SJSA1 (cell line): ENCODE measurements at regions not wholly inside any gene's neighbourhood (a gene's known extent, or its start where the extent isn't known, plus 50 kb on each side); places are given as distances from the start of the nearest gene placed in this dataset.
"Not testable (repeated sequence)": the region's sequence is repeated elsewhere in the genome, so short reads cannot be mapped to it uniquely, and the experiment has no call there.

ENCODE experiments used
- DNase-seq, 2 experiments: peaks; one replicate each; pipeline ENCODE4 v3.0.0-alpha.2; 2015 to 2020; ENCODE audit warnings: low spot score in 2 of 2, low read depth in 1 of 2
- H3K27ac ChIP-seq: fragments of 250-450 bp; sonication (Bioruptor Pico); 2 replicates; pipeline ENCODE4 v1.5.1; 2020; ENCODE audit warnings: mild to moderate bottlenecking, moderate library complexity
- H3K27me3 ChIP-seq: fragments of 250-450 bp; sonication (Bioruptor Pico); replicated peaks from 2 replicates; pipeline ENCODE4 v1.5.1; 2020; ENCODE audit warnings: mild to moderate bottlenecking, moderate library complexity
- H3K36me3 ChIP-seq: fragments of 250-450 bp; sonication (Bioruptor Pico); 2 replicates; pipeline ENCODE4 v1.5.1; 2020; ENCODE audit warnings: mild to moderate bottlenecking
- H3K4me1 ChIP-seq: fragments of 250-450 bp; sonication (Bioruptor Pico); replicated peaks from 2 replicates; pipeline ENCODE4 v1.6.1; 2021; ENCODE audit warnings: mild to moderate bottlenecking
- H3K4me3 ChIP-seq: fragments of 250-450 bp; sonication (Bioruptor Pico); 2 replicates; pipeline ENCODE4 v1.5.1; 2020; ENCODE audit warnings: mild to moderate bottlenecking
- H3K9me3 ChIP-seq: fragments of 250-450 bp; sonication (Bioruptor Pico); replicated peaks from 2 replicates; pipeline ENCODE4 v1.5.1; 2020; ENCODE audit warnings: mild to moderate bottlenecking

GRCh38 chr10:46169736-46170135 is 117.1 kb upstream of the ANTXRL start:
- Histone ChIP-seq H3K9me3 (no peaks in the 10 kb centered on the region), H3K4me1 (no peaks in the 10 kb centered on the region), H3K27ac (no peak overlapping the region), H3K36me3 (no peaks in the 10 kb centered on the region), H3K4me3 (no peak overlapping the region), H3K27me3 (peaks cover 7% of the 10 kb centered on the region; the same call in 1 of the 2 replicates)
- no peak for DNase-seq

GRCh38 chr10:46170789-46171188 is 116.0 kb upstream of the ANTXRL start:
- Histone ChIP-seq H3K4me3 (no peak overlapping the region), H3K4me1 (no peaks in the 10 kb centered on the region), H3K36me3 (no peaks in the 10 kb centered on the region), H3K27me3 (peaks cover 7% of the 10 kb centered on the region; the same call in 1 of the 2 replicates), H3K27ac (no peak overlapping the region), H3K9me3 (no peaks in the 10 kb centered on the region)
- no peak for DNase-seq

GRCh38 chr10:46171661-46172060 is 115.1 kb upstream of the ANTXRL start:
- no peaks in the 10 kb centered on the region for H3K9me3 ChIP-seq
- H3K4me3 ChIP-seq = no peak overlapping the region
- no peak for DNase-seq
- H3K36me3 ChIP-seq = no peaks in the 10 kb centered on the region
- H3K27ac ChIP-seq = no peak overlapping the region
- peaks cover 7% of the 10 kb centered on the region; the same call in 1 of the 2 replicates for H3K27me3 ChIP-seq
- no peaks in the 10 kb centered on the region for H3K4me1 ChIP-seq

- DNase-seq = no peak
- no peak overlapping the region for H3K27ac ChIP-seq
- no peak overlapping the region for H3K4me3 ChIP-seq
- peaks cover 7% of the 10 kb centered on the region; the same call in 1 of the 2 replicates for H3K27me3 ChIP-seq
- no peaks in the 10 kb centered on the region for H3K36me3 ChIP-seq
- no peaks in the 10 kb centered on the region for H3K4me1 ChIP-seq
- H3K9me3 ChIP-seq = no peaks in the 10 kb centered on the region
Measured at GRCh38 chr10:46175296-46175695, 111.5 kb upstream of the ANTXRL start.

- H3K4me3 ChIP-seq = no peak overlapping the region
- H3K36me3 ChIP-seq = no peaks in the 10 kb centered on the region
- no peaks in the 10 kb centered on the region for H3K4me1 ChIP-seq
- no peaks in the 10 kb centered on the region for H3K9me3 ChIP-seq
- DNase-seq = no peak
- peaks cover 7% of the 10 kb centered on the region; the same call in 1 of the 2 replicates for H3K27me3 ChIP-seq
- H3K27ac ChIP-seq = no peak overlapping the region
Measured at GRCh38 chr10:46175831-46176230, 111.0 kb upstream of the ANTXRL start.

- not testable (repeated sequence) for H3K4me1 ChIP-seq, DNase-seq, H3K36me3 ChIP-seq, H3K4me3 ChIP-seq, H3K9me3 ChIP-seq, H3K27me3 ChIP-seq, H3K27ac ChIP-seq
Measured at GRCh38 chr10:46187431-46187830, 99.4 kb upstream of the ANTXRL start.

- no peak overlapping the region for H3K27ac ChIP-seq
- no peak for DNase-seq
- H3K27me3 ChIP-seq = no peaks in the 10 kb centered on the region; the same call in 1 of the 2 replicates
- no peaks in the 10 kb centered on the region for H3K36me3 ChIP-seq
- H3K4me3 ChIP-seq = no peak overlapping the region
- no peaks in the 10 kb centered on the region for H3K4me1 ChIP-seq
- H3K9me3 ChIP-seq = no peaks in the 10 kb centered on the region
Measured at GRCh38 chr10:46197050-46197449, 89.7 kb upstream of the ANTXRL start.

- no peaks in the 10 kb centered on the region for H3K4me1 ChIP-seq
- no peak overlapping the region for H3K4me3 ChIP-seq
- no peaks in the 10 kb centered on the region for H3K9me3 ChIP-seq
- H3K36me3 ChIP-seq = no peaks in the 10 kb centered on the region
- DNase-seq = no peak
- no peak overlapping the region for H3K27ac ChIP-seq
- H3K27me3 ChIP-seq = no peaks in the 10 kb centered on the region; the same call in 1 of the 2 replicates
Measured at GRCh38 chr10:46198516-46198915, 88.3 kb upstream of the ANTXRL start.

- H3K9me3 ChIP-seq, H3K27ac ChIP-seq, H3K36me3 ChIP-seq, H3K27me3 ChIP-seq, H3K4me3 ChIP-seq, DNase-seq, H3K4me1 ChIP-seq: not testable (repeated sequence)
Measured at GRCh38 chr10:46202405-46202804, 84.4 kb upstream of the ANTXRL start.

GRCh38 chr10:46204482-46205102 is 82.2 kb upstream of the ANTXRL start:
- H3K27me3 ChIP-seq, H3K27ac ChIP-seq, H3K9me3 ChIP-seq, DNase-seq, H3K36me3 ChIP-seq, H3K4me1 ChIP-seq, H3K4me3 ChIP-seq: not testable (repeated sequence)

GRCh38 chr10:46210427-46210826 is 76.4 kb upstream of the ANTXRL start:
- H3K9me3 ChIP-seq, H3K36me3 ChIP-seq, DNase-seq, H3K27me3 ChIP-seq, H3K4me3 ChIP-seq, H3K4me1 ChIP-seq, H3K27ac ChIP-seq: not testable (repeated sequence)

- Histone ChIP-seq H3K9me3 (no peaks in the 10 kb centered on the region), H3K4me3 (no peak overlapping the region), H3K36me3 (no peaks in the 10 kb centered on the region), H3K4me1 (no peaks in the 10 kb centered on the region), H3K27ac (no peak overlapping the region), H3K27me3 (no peaks in the 10 kb centered on the region)
- no peak for DNase-seq
Measured at GRCh38 chr10:46215426-46215825, 71.4 kb upstream of the ANTXRL start.

GRCh38 chr10:46216003-46216634 is 70.7 kb upstream of the ANTXRL start:
- H3K27ac ChIP-seq = no peak overlapping the region
- no peak for DNase-seq
- H3K4me3 ChIP-seq = no peak overlapping the region
- H3K9me3 ChIP-seq = no peaks in the 10 kb centered on the region
- no peaks in the 10 kb centered on the region for H3K4me1 ChIP-seq
- H3K36me3 ChIP-seq = no peaks in the 10 kb centered on the region
- H3K27me3 ChIP-seq = no peaks in the 10 kb centered on the region

- no peak for DNase-seq
- Histone ChIP-seq H3K36me3 (no peaks in the 10 kb centered on the region), H3K27me3 (no peaks in the 10 kb centered on the region), H3K4me3 (no peak overlapping the region), H3K27ac (no peak overlapping the region), H3K9me3 (no peaks in the 10 kb centered on the region), H3K4me1 (no peaks in the 10 kb centered on the region)
Measured at GRCh38 chr10:46216836-46217751, 69.7 kb upstream of the ANTXRL start.
